GM12892 (cell line): ENCODE measurements at regions not wholly inside any gene's neighbourhood (a gene's known extent, or its start where the extent isn't known, plus 50 kb on each side); places are given as distances from the start of the nearest gene placed in this dataset.

Experiments used
- DNase-seq: peaks from one replicate; pipeline ENCODE4 v3.0.0; 2011; ENCODE audit not compliant: insufficient read length
- FAIRE-seq: peaks from 2 replicates; lab custom pipeline; 2011; peaks lifted over from hg19 to GRCh38; lab: Jason Lieb, UNC
- POLR2A ChIP-seq: IDR thresholded peaks from 2 replicates; pipeline ENCODE4 v1.6.1; 2011; ENCODE audit warnings: low read depth, low read length, control low read depth
- POLR2AphosphoS5 ChIP-seq: IDR thresholded peaks from 2 replicates; pipeline ENCODE4 v1.6.1; 2011; ENCODE audit warnings: low read depth, low read length, control low read depth
- TAF1 ChIP-seq: IDR thresholded peaks from 2 replicates; pipeline ENCODE4 v1.6.1; 2011; ENCODE audit warnings: low read depth, mild to moderate bottlenecking, control low read depth, low read length, borderline replicate concordance

GRCh38 chr20:61104232-61104631, 147.8 kb upstream of the CDH4 start:
- DNase-seq, result no peak
- no peak for FAIRE-seq

GRCh38 chr20:61105395-61105794, 146.7 kb upstream of the CDH4 start:
- no peak for TF ChIP-seq TAF1
- TF ChIP-seq POLR2A, result no peak
- TF ChIP-seq POLR2AphosphoS5, result no peak
- no peak for DNase-seq
- no peak for FAIRE-seq

More at GRCh38 chr20:61104232-61104631, 147.8 kb upstream of the CDH4 start:
- no peak for TF ChIP-seq POLR2AphosphoS5
- no peak for TF ChIP-seq TAF1
- no peak for TF ChIP-seq POLR2A

GRCh38 chr20:61106438-61106837, 145.6 kb upstream of the CDH4 start:
- no peak for FAIRE-seq
- TF ChIP-seq POLR2A (no peak), POLR2AphosphoS5 (no peak), TAF1 (no peak)
- DNase-seq, result no peak

GRCh38 chr20:61109221-61109805, 142.7 kb upstream of the CDH4 start:
- TF ChIP-seq TAF1, result no peak
- TF ChIP-seq POLR2A, result no peak
- DNase-seq (no peak), FAIRE-seq (no peak)

GRCh38 chr20:61112515-61112914, 139.5 kb upstream of the CDH4 start:
- TF ChIP-seq TAF1, result no peak
- TF ChIP-seq POLR2AphosphoS5, result no peak
- no peak for TF ChIP-seq POLR2A
- no peak for DNase-seq
- FAIRE-seq, result no peak

- no peak for FAIRE-seq
- no peak for TF ChIP-seq POLR2AphosphoS5
- TF ChIP-seq POLR2A, result no peak
- TF ChIP-seq TAF1, result no peak
- no peak for DNase-seq
Measured at GRCh38 chr20:61113731-61114130, 138.3 kb upstream of the CDH4 start.

- FAIRE-seq, result no peak
- TF ChIP-seq POLR2A (no peak), TAF1 (no peak), POLR2AphosphoS5 (no peak)
- no peak for DNase-seq
Measured at GRCh38 chr20:61114493-61115175, 137.4 kb upstream of the CDH4 start.

- DNase-seq, result no peak
- TF ChIP-seq TAF1 (no peak), POLR2AphosphoS5 (no peak), POLR2A (no peak)
- FAIRE-seq, result no peak
Measured at GRCh38 chr20:61115364-61116065, 136.5 kb upstream of the CDH4 start.

GRCh38 chr20:61117725-61118124, 134.3 kb upstream of the CDH4 start:
- TF ChIP-seq POLR2AphosphoS5 (no peak), TAF1 (no peak), POLR2A (no peak)
- DNase-seq, result no peak
- FAIRE-seq, result no peak

GRCh38 chr20:61118429-61119224, 133.4 kb upstream of the CDH4 start:
- FAIRE-seq, result no peak
- no peak for TF ChIP-seq POLR2A
- no peak for TF ChIP-seq POLR2AphosphoS5
- no peak for TF ChIP-seq TAF1
- no peak for DNase-seq

- no peak for TF ChIP-seq TAF1
- TF ChIP-seq POLR2A, result no peak
- TF ChIP-seq POLR2AphosphoS5, result no peak
- FAIRE-seq, result no peak
- DNase-seq, result no peak
Measured at GRCh38 chr20:61119273-61119672, 132.8 kb upstream of the CDH4 start.
